ENCODE measurements at regions not wholly inside any gene's neighbourhood (a gene's known extent, or its start where the extent isn't known, plus 50 kb on each side); places are given as distances from the start of the nearest gene placed in this dataset.
"Not testable (repeated sequence)": the region's sequence is repeated elsewhere in the genome, so short reads cannot be mapped to it uniquely, and the experiment has no call there.

DNA sequence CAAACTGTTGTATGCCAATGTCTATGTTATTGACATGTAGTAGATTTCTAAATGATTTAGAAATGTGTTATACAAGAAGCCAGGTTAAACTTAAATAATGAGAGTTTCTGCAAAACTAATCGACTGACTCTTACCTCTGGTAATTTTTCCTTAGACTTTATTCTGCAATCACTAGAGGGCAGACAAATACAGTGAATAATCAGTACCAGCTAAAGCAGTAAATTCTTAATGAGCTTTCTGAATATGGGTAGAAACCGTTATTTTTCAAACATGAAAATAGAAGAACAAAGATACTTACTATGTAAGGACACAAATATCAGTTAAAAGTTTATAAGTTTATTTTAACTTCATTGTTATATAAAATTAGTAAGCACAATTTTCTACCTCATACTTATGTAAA lies 97.9 kb upstream of the RGS1 start:
- peak; percentile 63 for DNase-seq

DNA sequence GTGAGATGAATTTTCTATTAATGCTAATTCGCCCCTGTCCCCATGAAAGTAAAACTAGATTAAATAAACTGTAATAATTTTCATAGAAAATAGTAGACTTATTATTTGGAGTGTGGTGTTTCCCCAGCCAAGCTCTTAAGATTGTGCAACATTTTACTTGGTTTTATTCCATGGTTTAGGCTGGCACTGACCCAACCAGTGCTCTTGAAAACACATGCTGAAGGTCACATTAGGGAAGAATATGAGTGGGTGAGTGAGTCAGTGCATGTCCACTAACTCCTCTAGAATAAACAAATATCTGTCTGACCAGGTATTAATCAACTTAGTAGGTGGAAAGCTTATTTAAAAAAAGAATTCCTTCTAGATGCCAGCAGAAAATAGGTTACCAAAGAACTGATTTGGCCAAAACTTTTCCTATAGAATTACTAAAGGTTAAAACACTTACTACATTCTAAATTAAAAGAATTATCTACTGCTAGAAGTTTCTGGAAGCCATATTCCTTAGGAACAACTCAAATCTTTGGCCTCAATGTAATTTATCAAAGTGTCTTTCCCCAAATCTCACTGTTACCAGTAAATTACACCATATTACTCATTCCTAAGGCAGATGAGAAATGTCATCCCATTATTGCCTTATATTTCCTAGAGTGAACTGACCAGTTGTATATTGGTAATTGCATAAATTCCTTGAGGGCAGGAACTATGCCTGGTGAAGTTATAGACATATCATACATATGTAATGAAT lies 89.7 kb upstream of the RGS1 start:
- DNase-seq = no peak

DNA sequence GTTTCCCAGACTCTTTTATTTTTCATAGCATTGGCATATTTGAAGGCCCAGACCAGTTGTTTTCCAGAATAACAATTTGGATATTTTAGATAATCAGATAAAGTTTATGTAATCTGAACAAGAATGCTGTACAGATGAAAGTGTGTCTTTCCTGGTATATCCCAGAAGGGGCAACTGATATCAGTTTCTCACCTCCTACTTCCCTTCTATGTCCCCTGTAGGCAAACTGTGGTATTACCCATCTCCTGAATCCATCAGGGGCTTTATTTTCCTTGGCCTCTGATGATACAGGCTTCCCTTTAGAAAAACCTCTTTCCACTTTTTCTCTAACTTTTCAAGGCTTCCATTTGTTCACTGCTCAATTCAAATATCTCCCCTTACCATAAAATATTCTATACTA lies 87.5 kb upstream of the RGS1 start:
- no peak for DNase-seq

DNA sequence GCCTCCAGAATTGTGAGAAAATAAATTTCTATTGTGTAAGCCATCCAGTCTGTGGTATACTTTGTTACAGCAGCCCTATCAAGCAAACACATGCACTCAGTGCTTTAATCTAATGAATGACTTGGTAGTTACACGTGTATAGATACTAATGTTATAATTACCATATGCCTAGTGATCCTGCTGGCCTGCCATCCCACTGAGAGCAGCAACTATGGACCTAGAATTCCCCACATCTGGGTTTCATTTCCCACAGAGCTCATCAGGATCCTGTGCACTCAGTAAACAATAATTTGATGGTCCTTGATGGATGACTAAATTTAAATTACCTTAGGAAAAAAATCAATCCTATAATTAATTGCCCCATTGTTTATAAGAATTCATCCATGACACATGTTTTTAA lies 86.5 kb upstream of the RGS1 start:
- DNase-seq = no peak

DNA sequence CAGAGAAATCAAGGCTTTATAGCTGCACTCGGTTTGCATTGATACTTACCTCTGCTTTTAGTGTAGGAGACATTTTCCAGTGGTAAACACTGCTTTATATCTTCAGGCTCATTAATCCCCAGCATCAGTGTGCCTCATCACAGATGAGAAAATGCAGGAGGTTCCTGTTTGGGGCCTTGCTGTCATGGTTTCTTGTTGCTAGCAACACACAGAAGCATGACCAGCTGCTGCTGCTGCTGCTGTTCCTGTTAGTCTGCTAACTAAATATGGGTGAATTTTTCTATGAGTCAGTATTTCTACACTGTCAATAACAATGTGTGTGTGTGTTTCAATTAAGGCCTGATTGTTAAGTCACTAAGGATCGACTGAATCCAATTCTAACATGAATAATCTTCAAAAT lies 85.8 kb upstream of the RGS1 start:
- peak; percentile 37 for DNase-seq

DNA sequence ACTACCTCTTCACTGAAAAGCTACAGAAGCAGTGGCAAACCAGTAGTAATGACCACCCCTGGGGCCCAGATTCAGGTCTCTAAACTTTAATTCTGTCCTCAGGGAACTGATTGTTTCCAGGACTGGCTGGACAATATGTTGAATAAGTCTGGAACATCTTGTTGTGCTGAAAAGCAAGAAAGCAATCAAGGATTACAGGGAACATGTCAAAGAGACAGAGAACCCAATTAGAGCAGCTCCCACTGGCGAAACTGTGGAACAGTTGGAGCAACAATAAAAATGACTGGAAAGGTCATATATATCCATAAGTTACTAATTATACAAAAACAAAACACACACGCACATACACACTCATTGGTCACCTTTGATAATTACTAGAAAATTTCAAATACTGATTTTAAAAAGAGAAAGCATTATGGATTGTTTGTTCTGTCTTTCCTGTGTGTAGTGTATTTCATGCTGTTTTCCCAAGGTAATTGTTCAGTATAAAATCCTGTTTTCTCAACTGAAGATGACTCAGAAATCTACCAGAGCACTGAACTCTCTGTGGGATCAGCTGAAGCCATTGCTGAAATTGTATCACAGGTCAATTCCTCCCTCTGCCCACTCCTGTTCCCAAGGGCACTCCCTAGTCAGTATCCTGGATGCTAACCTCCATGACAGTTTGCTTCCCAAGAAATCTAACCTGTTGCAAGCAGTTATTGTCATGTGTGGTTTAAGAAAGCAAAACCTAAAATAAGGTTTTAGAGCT lies 83.6 kb upstream of the RGS1 start:
- no peak for DNase-seq

DNA sequence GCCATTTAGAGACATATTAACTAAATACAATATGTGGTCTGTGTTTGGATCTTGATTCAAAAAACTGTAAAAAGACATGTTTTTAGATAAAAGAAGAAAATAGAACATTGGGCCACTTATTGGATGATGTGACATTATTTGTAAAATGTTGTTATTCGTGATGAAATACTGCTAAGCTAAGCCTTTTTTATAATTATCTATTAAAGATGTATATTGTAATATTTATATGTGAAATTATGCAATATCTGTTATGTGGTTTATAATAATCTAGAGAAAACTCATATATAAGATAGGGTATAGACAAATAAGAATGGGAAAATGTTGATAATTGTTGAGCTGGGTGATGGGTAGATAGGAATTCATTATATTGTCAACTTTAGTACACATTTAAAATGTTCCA lies 82.0 kb upstream of the RGS1 start:
- no peak for DNase-seq

DNA sequence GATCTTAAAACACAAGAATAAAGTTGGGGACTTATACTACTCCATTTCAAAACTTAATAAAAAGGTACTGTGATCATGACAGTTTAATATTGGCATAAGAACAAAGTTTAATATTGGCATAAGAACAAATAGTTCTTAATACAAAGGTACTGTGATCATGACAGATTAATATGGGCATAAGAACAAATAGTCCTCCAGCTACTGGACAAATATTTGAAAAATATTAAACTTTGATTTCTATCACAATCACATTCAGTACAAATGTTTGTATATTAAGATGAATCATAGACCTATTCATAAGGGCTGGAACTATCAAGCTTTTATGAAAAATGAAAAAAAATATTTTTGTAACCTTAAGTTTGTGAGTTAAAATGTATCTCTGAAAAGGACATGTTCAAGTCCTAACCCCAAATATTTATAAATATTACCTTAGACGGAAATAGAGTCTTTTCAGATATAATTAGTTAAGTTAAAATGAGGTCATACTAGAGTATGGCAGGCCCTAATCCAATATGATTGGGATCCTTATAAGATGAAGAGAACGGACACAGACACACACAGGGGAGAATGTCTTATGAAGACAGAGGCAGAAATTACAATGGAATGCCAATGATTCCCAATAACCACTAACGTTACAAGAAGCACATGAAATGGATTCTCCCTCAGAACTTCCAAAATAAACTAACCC lies 79.1 kb upstream of the RGS1 start:
- no peak for DNase-seq

DNA sequence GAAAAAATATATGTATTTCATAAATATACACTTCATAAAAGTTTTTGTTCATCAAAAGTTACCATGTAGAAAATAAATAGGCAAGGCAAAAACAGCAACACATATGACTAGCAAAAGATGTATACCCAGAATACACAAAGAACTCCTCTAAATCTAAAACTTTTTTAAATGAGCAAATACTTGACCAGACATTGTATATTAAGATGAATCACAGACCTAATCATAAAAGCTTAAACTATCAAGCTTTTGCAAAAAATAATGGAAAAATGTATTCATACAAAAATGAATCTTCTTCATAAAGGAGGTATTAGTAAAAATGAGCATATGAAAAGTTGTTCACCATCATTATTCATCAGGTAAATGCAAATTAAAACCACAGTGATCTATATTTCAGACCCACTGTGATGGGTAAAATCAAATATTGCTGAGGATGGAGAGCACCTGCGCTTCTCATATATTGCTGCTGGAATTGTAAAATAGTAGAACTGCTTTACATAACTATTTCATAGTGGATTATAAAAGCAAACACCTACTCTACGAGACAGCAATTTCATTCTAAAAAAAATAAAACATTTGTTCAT lies 78.3 kb upstream of the RGS1 start:
- DNase-seq = no peak

DNA sequence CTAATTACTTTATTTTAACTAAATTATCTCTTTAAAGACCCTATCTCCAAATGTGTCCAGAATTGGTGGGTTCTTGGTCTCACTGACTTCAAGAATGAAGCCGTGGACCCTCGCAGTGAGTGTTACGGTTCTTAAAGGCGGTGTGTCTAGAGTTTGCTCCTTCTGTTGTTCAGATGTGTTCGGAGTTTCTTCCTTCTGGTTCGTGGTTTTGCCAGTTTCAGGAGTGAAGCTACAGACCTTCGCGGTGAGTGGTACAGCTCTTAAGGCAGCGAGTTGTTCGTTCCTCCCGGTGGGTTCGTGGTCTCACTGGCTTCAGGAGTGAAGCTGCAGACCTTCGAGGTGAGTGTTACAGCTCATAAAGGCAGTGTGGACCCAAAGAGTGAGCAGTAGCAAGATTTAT lies 77.5 kb upstream of the RGS1 start:
- not testable (repeated sequence) for DNase-seq

DNA sequence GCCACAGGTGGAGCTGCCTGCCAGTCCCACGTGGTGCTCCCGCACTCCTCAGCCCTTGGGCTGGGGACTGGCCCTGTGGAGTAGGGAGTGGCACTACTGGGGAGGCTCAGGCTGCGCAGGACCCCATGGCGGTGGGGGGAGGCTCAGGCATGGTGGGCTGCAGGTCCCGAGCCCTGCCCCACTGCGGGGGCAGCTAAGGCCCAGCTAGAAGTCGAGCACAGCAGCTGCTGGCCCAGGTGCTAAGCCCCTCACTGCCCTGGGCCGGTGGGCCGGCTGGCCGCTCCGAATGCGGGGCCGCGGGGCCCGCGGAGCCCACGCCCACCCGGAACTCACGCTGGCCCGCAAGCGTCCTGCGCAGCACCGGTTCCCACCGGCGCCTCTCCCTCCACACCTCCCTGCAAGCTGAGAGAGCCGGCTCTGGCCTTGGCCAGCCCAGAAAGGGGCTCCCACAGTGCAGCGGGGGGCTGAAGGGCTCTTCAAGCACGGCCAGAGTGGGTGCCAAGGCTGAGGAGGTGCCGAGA lies 76.5 kb upstream of the RGS1 start:
- DNase-seq = not testable (repeated sequence)

DNA sequence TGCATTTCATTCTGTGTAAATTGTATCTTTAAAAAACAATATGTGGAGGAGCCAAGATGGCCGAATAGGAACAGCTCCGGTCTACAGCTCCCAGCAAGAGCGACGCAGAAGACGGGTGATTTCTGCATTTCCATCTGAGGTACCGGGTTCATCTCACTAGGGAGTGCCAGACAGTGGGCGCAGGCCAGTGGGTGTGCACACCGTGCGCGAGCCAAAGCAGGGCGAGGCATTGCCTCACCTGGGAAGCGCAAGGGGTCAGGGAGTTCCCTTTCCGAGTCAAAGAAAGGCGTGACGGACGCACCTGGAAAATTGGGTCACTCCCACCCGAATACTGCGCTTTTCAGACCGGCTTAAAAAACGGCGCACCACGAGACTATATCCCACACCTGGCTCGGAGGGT lies 75.0 kb upstream of the RGS1 start:
- DNase-seq = not testable (repeated sequence)

DNA sequence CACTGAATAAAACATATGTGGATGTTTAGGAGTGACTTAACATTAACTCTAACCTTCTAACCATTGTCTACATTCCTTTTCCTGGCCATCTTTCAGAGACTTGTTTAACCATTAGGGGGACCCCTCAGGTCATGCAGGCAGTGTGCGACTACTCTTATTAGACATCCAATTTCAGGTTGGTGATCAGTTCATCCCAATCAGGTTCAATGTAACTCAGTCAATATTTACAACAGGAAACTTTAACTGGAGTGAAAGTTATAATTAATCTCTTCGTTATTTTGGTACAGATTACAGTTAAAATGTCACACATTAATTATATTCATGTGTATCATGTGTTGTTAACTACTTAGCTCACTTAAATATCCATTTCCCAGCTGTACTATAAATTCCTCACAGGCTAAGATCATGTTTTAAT lies 68.8 kb upstream of the RGS1 start:
- peak; percentile 66 for DNase-seq

DNA sequence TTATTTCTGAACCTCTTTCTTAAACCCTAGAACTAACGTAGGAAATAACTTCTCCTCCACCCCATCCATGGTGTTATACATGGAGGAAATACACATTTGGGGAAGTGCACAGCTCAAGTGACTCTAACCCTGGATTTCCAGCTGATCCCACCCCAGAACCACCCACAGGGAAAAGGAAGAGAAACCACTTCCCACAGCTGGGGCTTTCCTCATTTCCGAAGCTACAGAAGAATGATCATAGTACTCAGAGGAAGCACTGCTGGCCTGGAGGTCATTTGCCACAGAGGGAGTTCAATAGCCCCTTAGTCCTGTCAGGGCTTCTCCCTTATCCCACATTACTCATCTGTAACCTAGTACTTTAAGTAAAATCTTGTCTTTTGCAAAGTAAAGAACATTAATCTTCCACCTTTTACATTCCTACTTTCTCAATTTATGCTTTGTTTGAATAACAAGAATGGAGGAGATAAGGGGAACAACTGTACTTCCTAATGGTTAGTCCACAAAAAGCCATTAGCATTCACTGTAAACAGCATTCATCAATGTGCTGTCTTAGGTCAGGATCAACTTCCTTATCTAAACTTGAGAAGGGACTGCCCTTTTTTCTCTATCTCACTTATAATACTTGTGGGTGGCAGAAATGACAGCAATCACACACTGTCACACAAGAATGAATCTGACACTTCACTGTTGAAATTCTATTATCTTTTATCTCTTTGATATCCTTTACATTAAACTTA lies 63.0 kb upstream of the RGS1 start:
- DNase-seq = peak; percentile 29

DNA sequence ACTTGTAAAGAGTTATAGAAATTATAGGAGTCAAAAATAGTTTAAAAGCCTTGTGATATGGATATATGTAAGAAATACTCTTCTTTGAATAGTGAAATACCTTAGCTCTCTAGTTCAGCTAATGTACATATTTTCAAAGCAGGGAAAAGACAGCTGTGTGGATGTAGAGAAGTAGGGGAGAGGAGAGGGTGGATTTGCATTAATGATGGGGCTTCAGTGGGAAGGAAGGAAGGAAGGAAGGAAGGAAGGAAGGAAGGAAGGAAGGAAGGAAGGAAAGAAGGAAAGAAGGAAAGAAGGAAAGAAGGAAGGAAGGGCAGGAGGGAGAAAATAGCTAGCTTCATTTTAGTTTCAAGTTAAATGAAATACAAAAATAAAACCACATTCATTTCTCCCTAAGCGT lies 62.4 kb upstream of the RGS1 start:
- DNase-seq = no peak

DNA sequence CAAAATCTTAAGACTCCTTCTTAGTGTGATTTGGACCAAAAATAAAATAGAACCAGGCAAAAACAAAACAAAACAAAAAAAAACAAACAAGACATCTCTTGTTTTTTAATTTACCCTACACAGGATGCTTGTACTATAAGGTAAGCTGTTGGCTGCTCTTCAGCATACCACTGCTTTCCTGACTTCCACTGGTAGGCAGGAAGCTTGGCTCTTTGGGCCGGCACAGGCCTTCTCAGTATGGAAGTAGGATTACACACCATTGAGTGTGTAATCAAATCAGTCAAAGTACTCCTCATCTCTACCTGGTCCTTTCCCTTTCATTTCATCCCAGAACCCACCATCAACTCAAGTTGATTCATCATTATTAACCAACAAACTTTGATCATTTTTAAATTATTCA lies 61.9 kb upstream of the RGS1 start:
- no peak for DNase-seq

DNA sequence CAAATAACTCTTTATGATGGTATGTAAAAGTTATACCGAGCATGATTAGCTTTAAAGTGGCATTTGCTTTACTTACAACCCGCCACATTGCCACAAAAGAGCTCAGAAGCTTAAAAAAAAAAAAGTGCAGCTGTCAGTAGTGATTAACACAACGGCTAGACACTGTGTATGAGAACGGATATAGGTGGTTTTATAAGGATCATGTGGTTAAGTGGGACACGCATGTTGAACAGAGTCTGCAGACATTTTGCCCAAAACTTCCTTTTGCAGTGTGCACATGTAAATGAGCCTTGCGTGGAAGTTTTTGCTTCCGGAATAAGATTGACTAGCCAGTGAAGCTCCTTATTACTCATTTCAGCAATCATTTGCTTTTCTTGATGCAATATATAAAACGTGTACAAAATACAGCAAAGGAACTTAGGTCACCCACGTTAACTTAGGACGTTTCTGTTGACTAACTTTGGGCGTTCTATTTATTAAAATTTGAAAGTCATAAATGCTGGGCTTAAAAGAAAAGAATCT lies 58.7 kb upstream of the RGS1 start:
- peak; percentile 97 for DNase-seq

DNA sequence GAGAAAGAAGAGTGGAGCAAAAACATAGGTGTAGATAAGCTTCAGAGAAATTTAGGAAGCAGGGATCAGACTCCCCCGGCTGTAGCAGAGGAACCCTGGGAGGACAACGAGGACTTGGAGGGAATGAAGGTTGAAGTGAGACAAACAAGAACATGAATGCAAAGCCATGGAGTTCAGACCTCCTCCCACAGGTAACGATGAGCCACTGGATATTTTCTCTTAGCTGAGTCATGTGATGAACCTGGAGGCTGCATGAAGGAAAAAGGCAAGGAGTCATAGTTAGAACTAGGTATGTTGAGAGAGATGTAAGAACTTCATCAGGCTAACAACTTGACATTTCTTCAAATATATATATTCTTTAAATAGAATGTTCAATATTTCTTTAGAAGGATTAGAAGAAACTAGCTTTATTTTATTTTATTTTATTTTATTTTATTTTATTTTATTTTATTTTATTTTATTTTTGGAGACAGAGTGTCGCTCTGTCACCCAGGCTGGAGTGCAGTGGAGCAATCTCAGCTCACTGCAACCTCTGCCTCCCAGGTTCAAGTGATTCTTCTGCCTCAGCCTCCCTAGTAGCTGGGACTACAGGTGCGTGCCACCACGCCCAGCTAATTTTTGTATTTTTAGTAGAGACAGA lies 57.7 kb upstream of the RGS1 start:
- peak; percentile 48 for DNase-seq

DNA sequence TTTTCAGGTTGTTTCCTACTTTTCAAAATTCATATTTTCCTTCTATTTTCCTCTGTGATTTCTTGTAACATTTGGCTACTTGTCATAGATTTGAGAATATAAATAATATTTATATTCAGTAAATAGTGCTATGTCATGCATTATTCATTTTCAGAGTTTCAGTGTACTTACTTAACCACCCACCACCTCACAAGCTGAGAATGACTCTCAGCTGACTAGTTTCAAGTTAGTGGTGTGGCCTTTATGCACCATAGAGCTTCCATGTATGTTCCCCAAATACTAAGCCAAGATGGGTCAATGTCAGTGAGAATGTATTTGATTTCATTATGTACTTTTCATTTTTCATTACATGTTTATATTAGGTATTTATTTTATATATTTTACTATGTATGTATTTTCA lies 56.9 kb upstream of the RGS1 start:
- DNase-seq = peak; percentile 75

DNA sequence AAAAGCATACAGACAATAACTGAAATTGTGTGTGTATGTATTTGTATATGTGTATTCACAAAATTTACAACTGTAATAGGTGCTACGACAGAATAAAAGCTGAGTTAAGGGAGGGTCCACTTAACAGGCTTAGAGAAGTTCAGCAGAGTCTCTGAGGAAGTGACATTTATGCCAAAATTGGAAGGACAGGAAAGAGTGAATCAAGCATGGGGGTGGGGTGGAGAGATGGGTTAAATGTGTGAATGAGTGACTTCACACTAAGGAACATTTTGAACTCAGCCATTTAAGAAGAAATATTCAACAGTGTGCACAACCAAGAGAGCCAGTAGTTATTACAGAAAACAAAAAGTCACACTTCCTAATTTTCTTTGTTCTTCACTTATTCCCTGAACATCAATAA lies 53.8 kb upstream of the RGS1 start:
- DNase-seq = peak; percentile 62

DNA sequence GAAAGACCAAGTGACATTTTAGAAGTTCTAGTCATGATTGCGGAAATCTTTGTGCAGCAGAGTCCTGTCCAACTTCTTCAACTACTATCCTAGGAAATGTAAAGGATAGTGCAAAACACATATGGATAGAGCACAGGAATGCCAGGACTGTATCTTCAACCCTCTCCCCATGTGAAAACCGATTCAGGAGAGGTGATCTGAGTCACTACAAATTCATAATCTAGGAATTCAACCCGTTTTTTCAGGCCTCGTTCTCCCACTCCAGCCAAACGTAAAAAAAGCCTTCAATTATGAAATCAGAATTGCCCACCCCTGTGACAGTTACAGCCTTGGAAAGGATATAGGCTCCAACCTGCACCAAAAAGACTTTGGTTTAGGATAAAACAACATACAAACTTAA lies 52.9 kb upstream of the RGS1 start:
- DNase-seq = no peak

DNA sequence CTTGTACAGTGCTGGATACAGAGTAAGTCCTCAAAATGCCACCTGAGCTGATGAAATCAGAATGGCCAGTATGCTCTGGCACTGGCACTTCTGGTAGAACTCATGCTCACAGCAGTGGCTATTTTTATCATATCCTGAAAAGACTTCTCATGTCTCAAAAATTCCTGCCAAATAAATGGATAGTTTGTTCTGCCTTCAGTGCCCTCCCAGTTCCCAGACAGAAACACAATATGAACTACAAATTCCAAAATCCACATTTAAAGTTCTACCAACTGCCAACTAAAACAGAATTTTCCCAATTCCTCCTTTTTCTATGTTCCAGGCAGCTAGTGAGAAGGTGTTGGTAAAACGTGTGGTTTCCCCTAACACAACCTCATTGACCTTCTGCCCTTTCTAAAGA lies 51.4 kb upstream of the RGS1 start:
- no peak for DNase-seq

All from activated CD4-positive, alpha-beta T cell treated with anti-CD3 and anti-CD28 coated beads, Interleukin-10, Interleukin-2, amounts not matched to agents 100 ng/mL and 50 ng/mL, durations not matched to agents 16 hours and 8 hours (primary cell).